Astrocyte (in vitro differentiated cells and primary cell): ENCODE measurements at regions not wholly inside any gene's neighbourhood (a gene's known extent, or its start where the extent isn't known, plus 50 kb on each side); places are given as distances from the start of the nearest gene placed in this dataset.
A peak's percentile ranks its signal among the peaks of the same experiment; 100 is the strongest.

ENCODE experiments used
- DNase-seq: peaks from one replicate; pipeline ENCODE4 v3.0.0-alpha.2; 2010; ENCODE audit warnings: low read depth
- FAIRE-seq: peaks from 2 replicates; lab custom pipeline; 2011; peaks lifted over from hg19 to GRCh38; lab: Jason Lieb, UNC
- H2AFZ ChIP-seq: 2 replicates; pipeline ENCODE4 v1.6.0; 2012; ENCODE audit warnings: low read depth, low read length, inconsistent platforms
- H3K27ac ChIP-seq: 2 replicates; pipeline ENCODE4 v1.5.1; 2011; ENCODE audit warnings: low read depth, low read length, inconsistent platforms
- H3K27me3 ChIP-seq: 2 replicates; pipeline ENCODE4 v1.6.0; 2011; ENCODE audit warnings: low read length, inconsistent platforms; ENCODE audit not compliant: insufficient read depth
- H3K36me3 ChIP-seq: 2 replicates; pipeline ENCODE4 v1.5.1; 2011; ENCODE audit warnings: low read length, inconsistent platforms; ENCODE audit not compliant: insufficient read depth
- H3K4me1 ChIP-seq: 2 replicates; pipeline ENCODE4 v1.5.1; 2011; ENCODE audit warnings: low read length, inconsistent platforms; ENCODE audit not compliant: insufficient read depth
- H3K4me2 ChIP-seq: 2 replicates; pipeline ENCODE4 v1.6.0; 2012; ENCODE audit warnings: low read length, inconsistent platforms
- H3K4me3 ChIP-seq: 2 replicates; pipeline ENCODE4 v1.5.1; 2011; ENCODE audit warnings: low read depth, mild to moderate bottlenecking, low read length, inconsistent platforms; ENCODE audit not compliant: insufficient read depth
- H3K79me2 ChIP-seq: 2 replicates; pipeline ENCODE4 v1.6.0; 2012; ENCODE audit warnings: mild to moderate bottlenecking, low read length, inconsistent platforms; ENCODE audit not compliant: insufficient read depth
- H3K9ac ChIP-seq: 2 replicates; pipeline ENCODE4 v1.6.0; 2012; ENCODE audit warnings: mild to moderate bottlenecking, low read length, inconsistent platforms
- H3K9me3 ChIP-seq: 2 replicates; pipeline ENCODE4 v1.5.1; 2012; ENCODE audit warnings: low read depth, mild to moderate bottlenecking, low read length, inconsistent platforms; ENCODE audit not compliant: insufficient read depth
- H4K20me1 ChIP-seq: 2 replicates; pipeline ENCODE4 v1.6.0; 2012; ENCODE audit warnings: low read length, inconsistent platforms; ENCODE audit not compliant: insufficient read depth
- H3K27ac Mint-ChIP-seq: one replicate; pipeline ENCODE4 v1.8.0; 2021; ENCODE audit warnings: mild to moderate bottlenecking, mixed read lengths; ENCODE audit not compliant: unreplicated experiment
- H3K27me3 Mint-ChIP-seq: one replicate; pipeline ENCODE4 v1.8.0; 2021; ENCODE audit warnings: low read depth, mixed read lengths; ENCODE audit not compliant: unreplicated experiment
- H3K36me3 Mint-ChIP-seq: one replicate; pipeline ENCODE4 v1.8.0; 2021; ENCODE audit warnings: low read depth, mixed read lengths; ENCODE audit not compliant: unreplicated experiment
- H3K4me1 Mint-ChIP-seq: one replicate; pipeline ENCODE4 v1.8.0; 2021; ENCODE audit warnings: low read depth, mixed read lengths; ENCODE audit not compliant: unreplicated experiment
- H3K4me3 Mint-ChIP-seq: one replicate; pipeline ENCODE4 v1.8.0; 2021; ENCODE audit warnings: mild to moderate bottlenecking, moderate library complexity, mixed read lengths; ENCODE audit not compliant: unreplicated experiment
- H3K9me3 Mint-ChIP-seq: one replicate; pipeline ENCODE4 v1.8.0; 2021; ENCODE audit warnings: mild to moderate bottlenecking, mixed read lengths; ENCODE audit not compliant: unreplicated experiment
- EZH2 ChIP-seq: IDR thresholded peaks from 2 replicates; pipeline ENCODE4 v1.6.1; 2012; ENCODE audit warnings: mild to moderate bottlenecking, low read length, inconsistent platforms; ENCODE audit not compliant: insufficient read depth
- TF ChIP-seq, protein P1 (sequence below): IDR thresholded peaks from 2 replicates; pipeline ENCODE4 v1.5.1; 2011; ENCODE audit warnings: low read depth, mild to moderate bottlenecking, inconsistent platforms, low read length, moderate library complexity; ENCODE audit not compliant: insufficient read depth

DNA sequence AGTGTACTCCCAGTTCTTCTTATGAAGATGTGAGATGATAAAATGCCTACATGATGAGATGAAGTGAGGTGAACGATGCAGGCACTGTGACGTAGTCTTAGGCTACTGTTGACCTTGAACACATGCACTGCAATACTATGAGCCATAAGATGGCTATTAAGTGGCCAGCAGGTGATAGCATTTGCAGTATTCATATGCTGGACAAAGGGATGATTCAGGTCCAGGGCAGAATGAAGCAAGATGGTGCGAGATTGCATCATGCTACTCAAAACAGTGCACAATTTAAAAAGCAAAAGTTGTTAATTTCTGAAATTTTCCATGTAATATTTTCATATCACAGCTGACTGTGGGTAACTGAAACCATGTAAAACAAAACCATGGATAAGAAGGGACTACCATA, 781.4 kb downstream of the PCDH18 start:
- H3K9me3 Mint-ChIP-seq: peaks cover 8% of the 10 kb centered on the region
- no peaks in the 10 kb centered on the region for H4K20me1 ChIP-seq
- H3K4me1 ChIP-seq: no peaks in the 10 kb centered on the region
- H3K27me3 ChIP-seq: no peaks in the 10 kb centered on the region
- FAIRE-seq (no peak), DNase-seq (no peak)
- no peak overlapping the region for H3K4me3 Mint-ChIP-seq
- H2AFZ ChIP-seq: no peak overlapping the region
- no peak overlapping the region for H3K4me2 ChIP-seq
- TF ChIP-seq, protein P1, sequence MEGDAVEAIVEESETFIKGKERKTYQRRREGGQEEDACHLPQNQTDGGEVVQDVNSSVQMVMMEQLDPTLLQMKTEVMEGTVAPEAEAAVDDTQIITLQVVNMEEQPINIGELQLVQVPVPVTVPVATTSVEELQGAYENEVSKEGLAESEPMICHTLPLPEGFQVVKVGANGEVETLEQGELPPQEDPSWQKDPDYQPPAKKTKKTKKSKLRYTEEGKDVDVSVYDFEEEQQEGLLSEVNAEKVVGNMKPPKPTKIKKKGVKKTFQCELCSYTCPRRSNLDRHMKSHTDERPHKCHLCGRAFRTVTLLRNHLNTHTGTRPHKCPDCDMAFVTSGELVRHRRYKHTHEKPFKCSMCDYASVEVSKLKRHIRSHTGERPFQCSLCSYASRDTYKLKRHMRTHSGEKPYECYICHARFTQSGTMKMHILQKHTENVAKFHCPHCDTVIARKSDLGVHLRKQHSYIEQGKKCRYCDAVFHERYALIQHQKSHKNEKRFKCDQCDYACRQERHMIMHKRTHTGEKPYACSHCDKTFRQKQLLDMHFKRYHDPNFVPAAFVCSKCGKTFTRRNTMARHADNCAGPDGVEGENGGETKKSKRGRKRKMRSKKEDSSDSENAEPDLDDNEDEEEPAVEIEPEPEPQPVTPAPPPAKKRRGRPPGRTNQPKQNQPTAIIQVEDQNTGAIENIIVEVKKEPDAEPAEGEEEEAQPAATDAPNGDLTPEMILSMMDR: no peak
- TF ChIP-seq EZH2: no peak
- H3K27me3 Mint-ChIP-seq: no peaks in the 10 kb centered on the region
- H3K36me3 ChIP-seq: no peaks in the 10 kb centered on the region
- H3K27ac ChIP-seq: no peak overlapping the region
- H3K27ac Mint-ChIP-seq: peak overlapping the region; percentile 76
- no peaks in the 10 kb centered on the region for H3K79me2 ChIP-seq
- no peaks in the 10 kb centered on the region for H3K9me3 ChIP-seq
- no peak overlapping the region for H3K9ac ChIP-seq
- H3K36me3 Mint-ChIP-seq: no peaks in the 10 kb centered on the region
- no peak overlapping the region for H3K4me3 ChIP-seq
- H3K4me1 Mint-ChIP-seq: peaks cover 4% of the 10 kb centered on the region

DNA sequence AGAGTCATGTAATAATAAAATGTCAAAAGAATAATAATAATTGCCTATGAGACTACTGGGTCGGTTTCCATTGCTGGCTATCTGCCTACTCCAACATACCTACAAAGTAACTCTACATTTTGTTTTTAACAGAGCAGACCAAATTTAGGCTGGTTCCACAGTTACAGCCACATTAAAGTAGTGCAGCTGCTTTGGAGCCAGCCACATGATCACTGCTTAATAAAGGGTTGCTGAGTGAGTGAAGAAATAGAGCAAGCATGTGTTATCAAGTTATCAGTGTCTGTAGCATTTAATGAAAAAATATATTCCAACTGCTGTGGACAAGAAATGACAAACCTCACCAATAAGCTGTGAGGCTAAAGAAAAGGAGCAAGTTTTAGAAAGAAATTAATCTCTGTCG, 782.3 kb downstream of the PCDH18 start:
- no peaks in the 10 kb centered on the region for H3K36me3 ChIP-seq
- no peaks in the 10 kb centered on the region for H4K20me1 ChIP-seq
- Mint-ChIP-seq H3K4me3 (no peak overlapping the region), H3K27me3 (no peaks in the 10 kb centered on the region), H3K36me3 (no peaks in the 10 kb centered on the region), H3K9me3 (peaks cover 8% of the 10 kb centered on the region), H3K4me1 (peaks cover 4% of the 10 kb centered on the region), H3K27ac (no peak overlapping the region)
- no peak overlapping the region for H3K27ac ChIP-seq
- no peaks in the 10 kb centered on the region for H3K27me3 ChIP-seq
- FAIRE-seq (no peak), DNase-seq (no peak)
- H2AFZ ChIP-seq: no peak overlapping the region
- H3K4me3 ChIP-seq: no peak overlapping the region
- H3K4me2 ChIP-seq: no peak overlapping the region
- no peaks in the 10 kb centered on the region for H3K9me3 ChIP-seq
- TF ChIP-seq, protein P1: no peak
- no peak for TF ChIP-seq EZH2
- no peaks in the 10 kb centered on the region for H3K4me1 ChIP-seq
- no peaks in the 10 kb centered on the region for H3K79me2 ChIP-seq
- no peak overlapping the region for H3K9ac ChIP-seq

DNA sequence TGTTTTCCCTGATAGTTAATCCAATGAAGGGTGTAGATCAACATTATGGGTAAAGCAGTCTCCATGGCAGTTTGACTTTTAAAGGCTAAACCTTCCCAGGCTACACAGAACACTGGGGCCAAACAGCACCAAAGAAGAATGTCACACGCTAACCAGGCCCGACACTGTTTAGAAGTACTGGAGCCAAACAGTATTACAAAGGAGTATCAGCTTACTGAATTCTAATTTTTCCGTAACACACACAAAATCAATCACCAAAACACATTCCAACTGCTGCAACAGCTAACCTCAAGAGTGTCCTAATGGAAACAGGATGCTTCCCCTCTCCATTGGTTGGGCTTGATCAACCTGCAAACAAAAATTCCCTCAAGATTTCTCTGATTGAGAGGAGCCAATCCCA, 783.5 kb downstream of the PCDH18 start:
- H4K20me1 ChIP-seq: no peaks in the 10 kb centered on the region
- H3K4me1 ChIP-seq: no peaks in the 10 kb centered on the region
- no peak overlapping the region for H3K27ac ChIP-seq
- H3K27ac Mint-ChIP-seq: no peak overlapping the region
- FAIRE-seq (no peak), DNase-seq (no peak)
- H3K4me2 ChIP-seq: no peak overlapping the region
- H3K9me3 Mint-ChIP-seq: peaks cover 10% of the 10 kb centered on the region
- H3K4me1 Mint-ChIP-seq: peaks cover 4% of the 10 kb centered on the region
- H3K27me3 Mint-ChIP-seq: no peaks in the 10 kb centered on the region
- no peaks in the 10 kb centered on the region for H3K9me3 ChIP-seq
- no peaks in the 10 kb centered on the region for H3K36me3 ChIP-seq
- H3K36me3 Mint-ChIP-seq: no peaks in the 10 kb centered on the region
- no peak for TF ChIP-seq EZH2
- TF ChIP-seq, protein P1: no peak
- H3K79me2 ChIP-seq: no peaks in the 10 kb centered on the region
- no peak overlapping the region for H3K4me3 Mint-ChIP-seq
- no peak overlapping the region for H3K4me3 ChIP-seq
- no peaks in the 10 kb centered on the region for H3K27me3 ChIP-seq
- H3K9ac ChIP-seq: no peak overlapping the region
- H2AFZ ChIP-seq: peak overlapping the region; percentile 5
